ENCODE measurements at regions not wholly inside any gene's neighbourhood (a gene's known extent, or its start where the extent isn't known, plus 50 kb on each side); places are given as distances from the start of the nearest gene placed in this dataset.

DNA sequence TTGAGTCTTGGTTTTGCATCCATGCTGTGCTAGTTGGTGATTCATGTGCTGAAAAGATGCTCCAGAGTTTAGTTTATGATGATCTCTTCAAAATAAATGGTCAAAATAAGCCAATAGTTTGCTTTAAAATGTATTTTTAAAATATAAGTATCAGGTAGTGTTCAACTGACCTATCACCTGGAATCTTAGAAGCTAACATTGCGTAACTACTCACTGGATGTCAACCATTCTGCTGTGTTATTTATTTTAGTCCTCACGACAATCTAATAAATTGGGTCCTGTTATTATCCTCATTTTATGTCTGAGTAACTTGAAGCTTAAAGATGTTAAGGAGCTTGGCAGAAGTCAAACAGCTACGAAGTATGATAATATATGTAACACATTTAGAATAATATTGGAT, 563.7 kb upstream of the MDFIC2 start:
- no peak overlapping the region for H3K27ac Mint-ChIP-seq
- H3K4me1 Mint-ChIP-seq: no peaks in the 10 kb centered on the region
- H3K9me3 Mint-ChIP-seq: peaks cover 20% of the 10 kb centered on the region
- H3K36me3 Mint-ChIP-seq (ENCODE audit: low read depth): no peaks in the 10 kb centered on the region
- TF ChIP-seq, protein P1, sequence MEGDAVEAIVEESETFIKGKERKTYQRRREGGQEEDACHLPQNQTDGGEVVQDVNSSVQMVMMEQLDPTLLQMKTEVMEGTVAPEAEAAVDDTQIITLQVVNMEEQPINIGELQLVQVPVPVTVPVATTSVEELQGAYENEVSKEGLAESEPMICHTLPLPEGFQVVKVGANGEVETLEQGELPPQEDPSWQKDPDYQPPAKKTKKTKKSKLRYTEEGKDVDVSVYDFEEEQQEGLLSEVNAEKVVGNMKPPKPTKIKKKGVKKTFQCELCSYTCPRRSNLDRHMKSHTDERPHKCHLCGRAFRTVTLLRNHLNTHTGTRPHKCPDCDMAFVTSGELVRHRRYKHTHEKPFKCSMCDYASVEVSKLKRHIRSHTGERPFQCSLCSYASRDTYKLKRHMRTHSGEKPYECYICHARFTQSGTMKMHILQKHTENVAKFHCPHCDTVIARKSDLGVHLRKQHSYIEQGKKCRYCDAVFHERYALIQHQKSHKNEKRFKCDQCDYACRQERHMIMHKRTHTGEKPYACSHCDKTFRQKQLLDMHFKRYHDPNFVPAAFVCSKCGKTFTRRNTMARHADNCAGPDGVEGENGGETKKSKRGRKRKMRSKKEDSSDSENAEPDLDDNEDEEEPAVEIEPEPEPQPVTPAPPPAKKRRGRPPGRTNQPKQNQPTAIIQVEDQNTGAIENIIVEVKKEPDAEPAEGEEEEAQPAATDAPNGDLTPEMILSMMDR (IDR thresholded peaks at IDR 0.05; ENCODE audit: unreplicated experiment in 3 of 3): no peak
- H3K4me3 Mint-ChIP-seq: no peak overlapping the region
- H3K27me3 Mint-ChIP-seq (ENCODE audit: low read depth): no peaks in the 10 kb centered on the region

DNA sequence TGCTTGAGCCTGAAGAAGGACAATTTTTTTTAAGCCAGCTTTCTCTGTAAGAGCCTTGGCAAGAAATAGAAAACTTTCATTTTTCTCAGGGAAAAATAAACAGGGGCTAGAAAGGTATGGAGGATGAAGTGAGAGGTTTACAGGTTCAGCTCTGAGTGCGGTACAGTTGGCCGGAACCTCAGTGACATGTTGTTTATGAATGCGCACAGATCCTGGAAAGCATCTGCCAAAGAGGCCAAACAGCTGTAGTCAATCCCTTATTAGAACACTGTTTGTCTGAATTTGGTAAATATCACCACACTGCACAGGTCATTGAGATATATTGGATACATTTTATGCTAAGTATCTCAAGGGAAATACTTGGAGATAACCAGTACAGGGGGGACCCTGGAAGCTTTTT, 561.8 kb upstream of the MDFIC2 start:
- H3K4me3 Mint-ChIP-seq: no peak overlapping the region
- TF ChIP-seq, protein P1 (IDR thresholded peaks at IDR 0.05; ENCODE audit: unreplicated experiment in 3 of 3): no peak

DNA sequence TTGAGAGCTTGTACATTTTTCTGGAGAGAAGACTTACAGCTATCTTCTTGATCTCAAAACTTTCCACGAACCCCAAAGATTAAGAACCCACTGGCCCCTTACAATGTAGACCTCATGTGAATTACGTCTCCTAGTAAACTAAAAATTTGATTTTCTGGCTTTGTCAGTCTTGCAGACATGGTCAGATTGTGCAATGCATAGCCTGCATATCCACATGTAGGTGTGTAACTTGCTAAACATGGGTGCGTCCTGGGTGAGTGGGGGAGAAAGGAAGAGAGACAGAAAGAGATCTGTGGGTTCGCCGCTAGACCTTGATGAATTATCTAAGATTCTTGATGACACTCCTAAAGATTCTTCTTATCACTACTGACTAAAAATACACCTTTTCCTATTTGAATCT, 561.2 kb upstream of the MDFIC2 start:
- TF ChIP-seq, protein P1 (IDR thresholded peaks at IDR 0.05; ENCODE audit: unreplicated experiment in 3 of 3): no peak
- no peaks in the 10 kb centered on the region for H3K27me3 Mint-ChIP-seq (ENCODE audit: low read depth)
- no peak overlapping the region for H3K4me3 Mint-ChIP-seq
- no peaks in the 10 kb centered on the region for H3K36me3 Mint-ChIP-seq (ENCODE audit: low read depth)
- H3K9me3 Mint-ChIP-seq: peaks cover 25% of the 10 kb centered on the region
- H3K27ac Mint-ChIP-seq: no peak overlapping the region
- no peaks in the 10 kb centered on the region for H3K4me1 Mint-ChIP-seq

More for the DNA sequence above, 561.8 kb upstream of the MDFIC2 start:
- Mint-ChIP-seq H3K4me1 (no peaks in the 10 kb centered on the region), H3K36me3 (ENCODE audit: low read depth) (no peaks in the 10 kb centered on the region), H3K27me3 (ENCODE audit: low read depth) (no peaks in the 10 kb centered on the region), H3K9me3 (peaks cover 26% of the 10 kb centered on the region), H3K27ac (no peak overlapping the region)

DNA sequence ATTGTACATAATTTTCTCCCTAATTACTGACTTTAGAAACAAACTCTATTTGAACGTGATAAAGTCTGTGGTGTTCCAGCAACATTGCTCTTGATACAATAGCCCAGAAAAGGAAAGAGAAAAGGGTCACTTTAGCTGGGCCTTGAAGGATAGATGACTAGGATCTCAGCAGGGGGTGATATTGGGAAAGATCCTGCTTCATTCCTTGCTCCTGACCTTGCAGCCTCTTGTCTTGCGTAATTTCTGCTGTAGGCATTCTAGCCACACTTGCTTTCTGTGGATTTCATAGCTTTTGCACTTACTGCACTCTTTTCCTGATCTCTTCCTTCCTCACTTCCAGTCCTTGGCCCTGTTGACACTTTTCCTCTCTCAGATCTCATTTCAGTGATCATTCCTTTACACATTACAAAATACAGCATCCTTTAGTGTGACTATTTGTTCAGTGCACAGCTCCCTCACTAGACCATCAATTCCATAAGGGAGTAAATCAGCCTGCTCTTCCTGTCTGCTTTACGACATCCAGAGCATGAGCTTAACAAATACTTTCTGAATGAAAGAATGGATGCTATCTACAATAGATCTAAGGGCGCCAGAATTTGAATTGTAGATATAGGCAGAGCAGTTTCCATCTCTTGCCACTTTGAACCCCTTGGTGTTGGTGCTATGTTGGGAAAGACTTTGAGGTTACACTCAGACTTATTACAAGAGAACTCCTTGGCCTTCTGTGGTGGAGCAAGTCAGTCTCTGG, 559.6 kb upstream of the MDFIC2 start:
- no peak overlapping the region for H3K27ac Mint-ChIP-seq
- no peaks in the 10 kb centered on the region for H3K4me1 Mint-ChIP-seq
- H3K9me3 Mint-ChIP-seq: peaks cover 25% of the 10 kb centered on the region
- TF ChIP-seq, protein P1 (IDR thresholded peaks at IDR 0.05; ENCODE audit: unreplicated experiment in 3 of 3): no peak
- H3K36me3 Mint-ChIP-seq (ENCODE audit: low read depth): no peaks in the 10 kb centered on the region
- no peak overlapping the region for H3K4me3 Mint-ChIP-seq
- no peaks in the 10 kb centered on the region for H3K27me3 Mint-ChIP-seq (ENCODE audit: low read depth)

DNA sequence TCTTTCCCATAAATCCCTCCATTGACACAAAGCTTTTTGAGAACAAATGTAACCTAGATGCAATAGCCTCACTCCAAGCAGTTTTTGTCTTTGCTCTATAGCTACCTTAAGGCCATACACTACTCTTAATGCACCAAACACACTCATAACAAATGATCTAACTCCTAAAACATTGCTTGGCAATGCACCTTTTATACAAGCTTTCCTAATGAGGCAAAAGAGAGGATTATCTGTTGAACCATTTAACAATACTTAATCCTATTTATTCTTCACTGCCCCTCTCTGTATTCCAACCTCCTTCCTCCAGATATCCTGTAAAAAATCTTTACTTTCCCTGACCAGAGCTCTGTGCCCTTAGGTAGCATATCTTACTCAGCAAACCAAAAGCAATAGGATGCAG, 558.1 kb upstream of the MDFIC2 start:
- no peaks in the 10 kb centered on the region for H3K27me3 Mint-ChIP-seq (ENCODE audit: low read depth)
- no peaks in the 10 kb centered on the region for H3K4me1 Mint-ChIP-seq
- no peak overlapping the region for H3K4me3 Mint-ChIP-seq
- H3K36me3 Mint-ChIP-seq (ENCODE audit: low read depth): no peaks in the 10 kb centered on the region
- no peak overlapping the region for H3K27ac Mint-ChIP-seq
- peaks cover 26% of the 10 kb centered on the region for H3K9me3 Mint-ChIP-seq
- TF ChIP-seq, protein P1 (IDR thresholded peaks at IDR 0.05; ENCODE audit: unreplicated experiment in 3 of 3): no peak

DNA sequence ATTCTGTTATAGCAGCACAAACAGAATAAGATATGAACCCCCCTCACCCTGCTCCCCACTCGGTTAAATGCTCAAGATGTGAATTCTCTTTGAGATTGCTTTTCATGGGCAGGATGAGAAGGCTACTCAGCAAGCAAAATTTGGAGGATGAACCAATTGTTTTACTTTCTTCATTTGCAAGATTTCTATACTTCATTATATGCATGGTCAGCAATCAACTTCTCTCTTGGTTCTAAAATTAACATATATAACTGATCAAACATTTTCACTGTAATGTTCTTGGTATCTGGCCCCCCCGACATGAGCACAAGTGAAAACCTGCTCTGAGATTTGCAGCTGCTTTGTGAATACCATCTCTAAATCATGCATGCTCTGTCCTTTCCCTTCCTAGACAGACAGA, 556.1 kb upstream of the MDFIC2 start:
- H3K36me3 Mint-ChIP-seq (ENCODE audit: low read depth): no peaks in the 10 kb centered on the region

More for the DNA sequence above, 556.1 kb upstream of the MDFIC2 start:
- Mint-ChIP-seq H3K27ac (no peak overlapping the region), H3K4me3 (no peak overlapping the region), H3K27me3 (ENCODE audit: low read depth) (peaks cover 5% of the 10 kb centered on the region), H3K4me1 (no peaks in the 10 kb centered on the region), H3K9me3 (peaks cover 35% of the 10 kb centered on the region)
- TF ChIP-seq, protein P1 (IDR thresholded peaks at IDR 0.05; ENCODE audit: unreplicated experiment in 3 of 3): no peak
